Large intestine (tissue), 3 donors: ENCODE measurements at regions not wholly inside any gene's neighbourhood (a gene's known extent, or its start where the extent isn't known, plus 50 kb on each side); places are given as distances from the start of the nearest gene placed in this dataset.

Source experiments
- DNase-seq, 2 donors: peaks; one replicate each; pipeline versions ENCODE4 v3.0.0 to v3.0.0-alpha.2; 2013
- H3K27ac ChIP-seq: one replicate; pipeline ENCODE4 v1.5.1; 2013; ENCODE audit warnings: low read length
- H3K27me3 ChIP-seq: 2 replicates; pipeline ENCODE4 v1.6.1; 2013; ENCODE audit warnings: low read length; ENCODE audit not compliant: control insufficient read depth, insufficient read depth
- H3K36me3 ChIP-seq: 2 replicates; pipeline ENCODE4 v1.6.1; 2013; ENCODE audit warnings: low read length; ENCODE audit not compliant: control insufficient read depth, insufficient read depth
- H3K4me1 ChIP-seq: one replicate; pipeline ENCODE4 v1.6.1; 2013; ENCODE audit warnings: low read length; ENCODE audit not compliant: control insufficient read depth, insufficient read depth
- H3K4me3 ChIP-seq: one replicate; pipeline ENCODE4 v1.5.1; 2013; ENCODE audit warnings: low read length
- H3K9me3 ChIP-seq: one replicate; pipeline ENCODE4 v1.6.1; 2013; ENCODE audit warnings: mild to moderate bottlenecking, low read depth, low read length, moderate library complexity; ENCODE audit not compliant: control insufficient read depth
- WGBS: methylation state at CpG from one replicate; pipeline ENCODE4 v1.1.5; 2013; ENCODE audit warnings: low lambda C conversion rate; ENCODE audit not compliant: insufficient coverage; 5-methylcytosine and 5-hydroxymethylcytosine counted together

GRCh38 chr22:49305214-49305965, 522.3 kb downstream of the BRD1 start:
- H3K27me3 ChIP-seq, result no peaks in the 10 kb centered on the region
- no peak overlapping the region for H3K4me3 ChIP-seq
- DNase-seq, result peak; percentile 35 to 38
- H3K4me1 ChIP-seq, result no peaks in the 10 kb centered on the region
- no peaks in the 10 kb centered on the region for H3K9me3 ChIP-seq
- no peaks in the 10 kb centered on the region for H3K36me3 ChIP-seq
- H3K27ac ChIP-seq, result no peak overlapping the region
- WGBS, result no CpG with 5 or more reads among the region's 20 CpGs

GRCh38 chr22:49303781-49304461, 523.8 kb downstream of the BRD1 start:
- H3K27ac ChIP-seq, result no peak overlapping the region
- no peak overlapping the region for H3K4me3 ChIP-seq
- no peaks in the 10 kb centered on the region for H3K27me3 ChIP-seq
- no peaks in the 10 kb centered on the region for H3K4me1 ChIP-seq
- no peak for DNase-seq
- WGBS, result no CpG with 5 or more reads among the region's 22 CpGs
- H3K36me3 ChIP-seq, result no peaks in the 10 kb centered on the region
- no peaks in the 10 kb centered on the region for H3K9me3 ChIP-seq

- DNase-seq, result no peak
- no CpG with 5 or more reads among the region's 17 CpGs for WGBS
- H3K27me3 ChIP-seq, result no peaks in the 10 kb centered on the region
- H3K27ac ChIP-seq, result no peak overlapping the region
- H3K9me3 ChIP-seq, result no peaks in the 10 kb centered on the region
- no peak overlapping the region for H3K4me3 ChIP-seq
- H3K36me3 ChIP-seq, result no peaks in the 10 kb centered on the region
- no peaks in the 10 kb centered on the region for H3K4me1 ChIP-seq
Observed at GRCh38 chr22:49303061-49303735, 524.5 kb downstream of the BRD1 start.

- Histone ChIP-seq H3K9me3 (no peaks in the 10 kb centered on the region), H3K4me1 (no peaks in the 10 kb centered on the region), H3K27ac (no peak overlapping the region), H3K36me3 (no peaks in the 10 kb centered on the region), H3K27me3 (no peaks in the 10 kb centered on the region), H3K4me3 (no peak overlapping the region)
- no CpG with 5 or more reads among the region's 31 CpGs for WGBS
- DNase-seq, result no peak
Observed at GRCh38 chr22:49302530-49302929, 525.1 kb downstream of the BRD1 start.

- no peak overlapping the region for H3K4me3 ChIP-seq
- H3K9me3 ChIP-seq, result no peaks in the 10 kb centered on the region
- H3K36me3 ChIP-seq, result no peaks in the 10 kb centered on the region
- no peak for DNase-seq
- H3K4me1 ChIP-seq, result no peaks in the 10 kb centered on the region
- no peak overlapping the region for H3K27ac ChIP-seq
- no CpG with 5 or more reads among the region's 11 CpGs for WGBS
- no peaks in the 10 kb centered on the region for H3K27me3 ChIP-seq
Observed at GRCh38 chr22:49302150-49302460, 525.6 kb downstream of the BRD1 start.

GRCh38 chr22:49301398-49302149, 526.1 kb downstream of the BRD1 start:
- no peak for DNase-seq
- no peaks in the 10 kb centered on the region for H3K27me3 ChIP-seq

GRCh38 chr22:49300951-49301397, 526.7 kb downstream of the BRD1 start:
- Histone ChIP-seq H3K36me3 (no peaks in the 10 kb centered on the region), H3K4me1 (no peaks in the 10 kb centered on the region), H3K9me3 (peaks cover 3% of the 10 kb centered on the region), H3K27me3 (no peaks in the 10 kb centered on the region), H3K4me3 (no peak overlapping the region), H3K27ac (no peak overlapping the region)
- no CpG with 5 or more reads among the region's 15 CpGs for WGBS
- DNase-seq, result no peak

More at GRCh38 chr22:49301398-49302149, 526.1 kb downstream of the BRD1 start:
- Histone ChIP-seq H3K36me3 (no peaks in the 10 kb centered on the region), H3K27ac (no peak overlapping the region), H3K9me3 (no peaks in the 10 kb centered on the region), H3K4me1 (no peaks in the 10 kb centered on the region), H3K4me3 (no peak overlapping the region)
- no CpG with 5 or more reads among the region's 37 CpGs for WGBS

- H3K9me3 ChIP-seq, result peaks cover 3% of the 10 kb centered on the region
- no peak overlapping the region for H3K4me3 ChIP-seq
- H3K4me1 ChIP-seq, result no peaks in the 10 kb centered on the region
- H3K27ac ChIP-seq, result no peak overlapping the region
- DNase-seq, result no peak
- H3K36me3 ChIP-seq, result no peaks in the 10 kb centered on the region
- H3K27me3 ChIP-seq, result no peaks in the 10 kb centered on the region
- no CpG with 5 or more reads among the region's 11 CpGs for WGBS
Observed at GRCh38 chr22:49300241-49300640, 527.4 kb downstream of the BRD1 start.

GRCh38 chr22:49299821-49300231, 527.8 kb downstream of the BRD1 start:
- H3K4me3 ChIP-seq, result no peak overlapping the region
- H3K27ac ChIP-seq, result no peak overlapping the region
- H3K27me3 ChIP-seq, result no peaks in the 10 kb centered on the region
- no peak for DNase-seq
- WGBS, result no CpG with 5 or more reads among the region's 13 CpGs
- peaks cover 3% of the 10 kb centered on the region for H3K9me3 ChIP-seq
- no peaks in the 10 kb centered on the region for H3K36me3 ChIP-seq
- H3K4me1 ChIP-seq, result no peaks in the 10 kb centered on the region
